Thoracic aorta (tissue), 2 donors: ENCODE measurements at regions not wholly inside any gene's neighbourhood (a gene's known extent, or its start where the extent isn't known, plus 50 kb on each side); places are given as distances from the start of the nearest gene placed in this dataset.

Source experiments
- ATAC-seq: fragments of 150-250 bp; one replicate; pipeline ENCODE4 v1.8.0; 2017; ENCODE audit warnings: low read depth; ENCODE audit not compliant: insufficient number of reproducible peaks, low FRiP score
- DNase-seq: peaks from one replicate; pipeline ENCODE4 v3.0.0-alpha.2; 2020; ENCODE audit warnings: low spot score
- H3K27ac ChIP-seq, 2 donors: fragments of 200-600 bp; sonication (generic); 1 replicate in 1 of 2; 2 replicates in 1 of 2; pipeline ENCODE4 v1.5.1; 2016; ENCODE audit warnings: mild to moderate bottlenecking in 2 of 2, moderate library complexity in 2 of 2
- H3K27me3 ChIP-seq: fragments of 200-600 bp; sonication (generic); replicated peaks from 2 replicates; pipeline ENCODE4 v1.6.0; 2016; ENCODE audit warnings: mild to moderate bottlenecking; ENCODE audit not compliant: insufficient read depth
- H3K36me3 ChIP-seq: fragments of 200-600 bp; sonication (generic); one replicate; pipeline ENCODE4 v1.5.1; 2016
- H3K4me1 ChIP-seq, 2 donors: fragments of 200-600 bp; sonication (generic); 1 replicate in 1 of 2; 2 replicates in 1 of 2; pipeline versions ENCODE4 v1.5.1 to v1.6.0; 2016; ENCODE audit warnings: low read depth in 2 of 2, mild to moderate bottlenecking in 1 of 2; ENCODE audit not compliant: control insufficient read depth in 1 of 2
- H3K4me3 ChIP-seq: fragments of 200-600 bp; sonication (generic); 2 replicates; pipeline ENCODE4 v1.5.1; 2016; ENCODE audit warnings: mild to moderate bottlenecking
- H3K9me3 ChIP-seq: fragments of 200-600 bp; sonication (generic); 2 replicates; pipeline ENCODE4 v1.5.1; 2016
- CTCF ChIP-seq: fragments of 200-600 bp; sonication (generic); IDR thresholded peaks from one replicate; pipeline ENCODE4 v1.5.1; 2019; ENCODE audit warnings: antibody characterized with exemption

GRCh38 chr6:104648347-104648746, 211.4 kb downstream of the HACE1 start:
- no peak for DNase-seq
- Histone ChIP-seq H3K27me3 (no peaks in the 10 kb centered on the region), H3K27ac (no peak overlapping the region), H3K4me1 (peaks cover 0 to under 1% of the 10 kb centered on the region in 2 donors), H3K4me3 (no peak overlapping the region), H3K36me3 (no peaks in the 10 kb centered on the region), H3K9me3 (no peaks in the 10 kb centered on the region)
- no peak for ATAC-seq
- no peak for TF ChIP-seq CTCF

GRCh38 chr6:104644848-104645247, 214.9 kb downstream of the HACE1 start:
- TF ChIP-seq CTCF, result no peak
- no peak overlapping the region for H3K4me3 ChIP-seq
- ATAC-seq, result no peak
- H3K27ac ChIP-seq, result no peak overlapping the region
- no peaks in the 10 kb centered on the region for H3K27me3 ChIP-seq
- H3K36me3 ChIP-seq, result no peaks in the 10 kb centered on the region
- H3K4me1 ChIP-seq, result peaks cover 0 to 6% of the 10 kb centered on the region in 2 donors
- H3K9me3 ChIP-seq, result no peaks in the 10 kb centered on the region
- no peak for DNase-seq

GRCh38 chr6:104642871-104643270, 216.8 kb downstream of the HACE1 start:
- no peak for DNase-seq
- Histone ChIP-seq H3K9me3 (no peaks in the 10 kb centered on the region), H3K36me3 (no peaks in the 10 kb centered on the region), H3K27me3 (no peaks in the 10 kb centered on the region), H3K4me1 (peaks cover 0 to 9% of the 10 kb centered on the region in 2 donors), H3K4me3 (no peak overlapping the region), H3K27ac (no peak overlapping the region)
- no peak for ATAC-seq
- TF ChIP-seq CTCF, result no peak

- Histone ChIP-seq H3K4me3 (no peak overlapping the region), H3K27ac (no peak overlapping the region), H3K36me3 (no peaks in the 10 kb centered on the region), H3K9me3 (no peaks in the 10 kb centered on the region), H3K27me3 (no peaks in the 10 kb centered on the region), H3K4me1 (peaks cover 0 to 9% of the 10 kb centered on the region in 2 donors)
- no peak for DNase-seq
- ATAC-seq, result no peak
- TF ChIP-seq CTCF, result no peak
These were observed 219.0 kb downstream of the HACE1 start for GRCh38 chr6:104640761-104641160.

GRCh38 chr6:104640150-104640700, 219.5 kb downstream of the HACE1 start:
- H3K27me3 ChIP-seq, result no peaks in the 10 kb centered on the region
- H3K4me3 ChIP-seq, result no peak overlapping the region
- no peaks in the 10 kb centered on the region for H3K36me3 ChIP-seq
- no peak overlapping the region for H3K27ac ChIP-seq
- DNase-seq, result no peak
- no peaks in the 10 kb centered on the region for H3K9me3 ChIP-seq
- peaks cover 0 to 9% of the 10 kb centered on the region in 2 donors for H3K4me1 ChIP-seq
- ATAC-seq, result no peak
- no peak for TF ChIP-seq CTCF
